ENCODE measurements at regions not wholly inside any gene's neighbourhood (a gene's known extent, or its start where the extent isn't known, plus 50 kb on each side); places are given as distances from the start of the nearest gene placed in this dataset.

- no peak overlapping the region for H3K4me3 ChIP-seq (ENCODE audit: low read length)
- TF ChIP-seq CTCF (conservative IDR thresholded peaks at IDR 0.05; ENCODE audit: low read length): no peak
- no peak for DNase-seq (ENCODE audit: low read depth)
These were observed 199.5 kb upstream of the CNR1 start for GRCh38 chr6:88365656-88366055.

GRCh38 chr6:88365230-88365629, 199.1 kb upstream of the CNR1 start:
- no peak overlapping the region for H3K4me3 ChIP-seq (ENCODE audit: low read length)
- no peak for DNase-seq (ENCODE audit: low read depth)
- TF ChIP-seq CTCF (conservative IDR thresholded peaks at IDR 0.05; ENCODE audit: low read length): no peak

- TF ChIP-seq CTCF (conservative IDR thresholded peaks at IDR 0.05; ENCODE audit: low read length): no peak
- no peak for DNase-seq (ENCODE audit: low read depth)
- no peak overlapping the region for H3K4me3 ChIP-seq (ENCODE audit: low read length)
These were observed 195.6 kb upstream of the CNR1 start for GRCh38 chr6:88361754-88362153.

- peak; percentile 24 for DNase-seq (ENCODE audit: low read depth)
- TF ChIP-seq CTCF (conservative IDR thresholded peaks at IDR 0.05; ENCODE audit: low read length): no peak
These were observed 195.2 kb upstream of the CNR1 start for GRCh38 chr6:88361298-88361697.

GRCh38 chr6:88360203-88360797, 194.2 kb upstream of the CNR1 start:
- DNase-seq (ENCODE audit: low read depth): peak; percentile 77
- no peak overlapping the region for H3K4me3 ChIP-seq (ENCODE audit: low read length)
- TF ChIP-seq CTCF (conservative IDR thresholded peaks at IDR 0.05; ENCODE audit: low read length): no peak

More at GRCh38 chr6:88361298-88361697, 195.2 kb upstream of the CNR1 start:
- no peak overlapping the region for H3K4me3 ChIP-seq (ENCODE audit: low read length)

GRCh38 chr6:88359530-88360202, 193.5 kb upstream of the CNR1 start:
- no peak for DNase-seq (ENCODE audit: low read depth)

More at GRCh38 chr6:88359530-88360202, 193.5 kb upstream of the CNR1 start:
- TF ChIP-seq CTCF (conservative IDR thresholded peaks at IDR 0.05; ENCODE audit: low read length): peak; percentile 13; the same call in 1 of the 2 replicates
- no peak overlapping the region for H3K4me3 ChIP-seq (ENCODE audit: low read length)

All from AG10803 (cell line).